Mesenchymal stem cell (in vitro differentiated cells and primary cell): ENCODE measurements at regions not wholly inside any gene's neighbourhood (a gene's known extent, or its start where the extent isn't known, plus 50 kb on each side); places are given as distances from the start of the nearest gene placed in this dataset.

Source experiments
- DNase-seq: peaks from one replicate; pipeline ENCODE4 v3.0.0-alpha.2; 2013
- H2AFZ ChIP-seq: one replicate; pipeline ENCODE4 v1.6.1; 2013; ENCODE audit warnings: low read depth, mild to moderate bottlenecking, control low read depth, inconsistent platforms, low read length, moderate library complexity
- H2AK5ac ChIP-seq: 2 replicates; pipeline ENCODE4 v1.6.1; 2013; ENCODE audit warnings: low read length, moderate library complexity, mild to moderate bottlenecking, inconsistent platforms; ENCODE audit not compliant: severe bottlenecking
- H2BK120ac ChIP-seq: one replicate; pipeline ENCODE4 v1.6.1; 2013; ENCODE audit warnings: low read depth, mild to moderate bottlenecking, inconsistent platforms, low read length, moderate library complexity
- H2BK12ac ChIP-seq, 2 experiments: one replicate each; pipeline ENCODE4 v1.6.1; 2013; ENCODE audit warnings: inconsistent platforms in 2 of 2, low read length in 2 of 2, mild to moderate bottlenecking in 2 of 2, moderate library complexity in 2 of 2, control low read depth in 1 of 2
- H2BK15ac ChIP-seq: one replicate; pipeline ENCODE4 v1.6.1; 2013; ENCODE audit warnings: mild to moderate bottlenecking, low read depth, inconsistent platforms; ENCODE audit not compliant: poor library complexity, severe bottlenecking
- H2BK5ac ChIP-seq: 2 replicates; pipeline ENCODE4 v1.6.1; 2013; ENCODE audit warnings: low read depth, mild to moderate bottlenecking, low read length, control low read depth, inconsistent platforms; ENCODE audit not compliant: poor library complexity, severe bottlenecking
- H3K14ac ChIP-seq, 2 experiments: one replicate each; pipeline ENCODE4 v1.6.1; 2013; ENCODE audit warnings: inconsistent platforms in 2 of 2, low read length in 2 of 2, control low read depth in 1 of 2, mild to moderate bottlenecking in 1 of 2, moderate library complexity in 1 of 2
- H3K18ac ChIP-seq, 2 experiments: one replicate each; pipeline ENCODE4 v1.6.1; 2013; ENCODE audit warnings: inconsistent platforms in 2 of 2, low read length in 2 of 2, control low read depth in 1 of 2, low read depth in 1 of 2, mild to moderate bottlenecking in 1 of 2
- H3K23ac ChIP-seq, 2 experiments: one replicate each; pipeline ENCODE4 v1.6.1; 2013; ENCODE audit warnings: inconsistent platforms in 2 of 2, low read length in 2 of 2, mild to moderate bottlenecking in 2 of 2, moderate library complexity in 2 of 2, control low read depth in 1 of 2
- H3K27ac ChIP-seq: 2 replicates; pipeline ENCODE4 v1.5.1; 2013; ENCODE audit warnings: mild to moderate bottlenecking, moderate library complexity, low read length, control low read depth, inconsistent platforms; ENCODE audit not compliant: poor library complexity, severe bottlenecking
- H3K27me3 ChIP-seq, 2 experiments: 2 replicates each; pipeline versions ENCODE4 v1.6.1 to v1.7.0; 2013; ENCODE audit warnings: low read length in 2 of 2, mild to moderate bottlenecking in 2 of 2, moderate library complexity in 2 of 2, control low read depth in 1 of 2, inconsistent platforms in 1 of 2; ENCODE audit not compliant: control insufficient read depth in 1 of 2, insufficient read depth in 1 of 2
- H3K36me3 ChIP-seq, 2 experiments: 2 replicates each; pipeline versions ENCODE4 v1.6.1 to v1.7.0; 2013; ENCODE audit warnings: low read length in 2 of 2, control low read depth in 1 of 2, inconsistent platforms in 1 of 2, low read depth in 1 of 2, mild to moderate bottlenecking in 1 of 2; ENCODE audit not compliant: insufficient read depth in 2 of 2, control insufficient read depth in 1 of 2
- H3K4ac ChIP-seq, 2 experiments: one replicate each; pipeline ENCODE4 v1.6.1; 2013; ENCODE audit warnings: inconsistent platforms in 2 of 2, low read length in 2 of 2, mild to moderate bottlenecking in 2 of 2, moderate library complexity in 2 of 2, control low read depth in 1 of 2, low read depth in 1 of 2
- H3K4me1 ChIP-seq: 2 replicates; pipeline ENCODE4 v1.6.1; 2013; ENCODE audit warnings: low read depth, low read length, control low read depth; ENCODE audit not compliant: control insufficient read depth, insufficient read depth
- H3K4me2 ChIP-seq: 2 replicates; pipeline ENCODE4 v1.6.1; 2013; ENCODE audit warnings: low read length, mild to moderate bottlenecking, inconsistent platforms; ENCODE audit not compliant: poor library complexity, severe bottlenecking
- H3K4me3 ChIP-seq, 2 experiments: 2 replicates each; pipeline versions ENCODE4 v1.5.1 to v1.7.0; 2013; ENCODE audit warnings: low read length in 2 of 2, mild to moderate bottlenecking in 2 of 2, control low read depth in 1 of 2, low read depth in 1 of 2; ENCODE audit not compliant: insufficient read depth in 1 of 2
- H3K79me1 ChIP-seq: replicated peaks from 2 replicates; pipeline ENCODE4 v1.6.1; 2013; ENCODE audit warnings: mild to moderate bottlenecking, control low read depth, low read length, inconsistent platforms; ENCODE audit not compliant: poor library complexity, severe bottlenecking
- H3K9ac ChIP-seq: 2 replicates; pipeline ENCODE4 v1.7.0; 2013; ENCODE audit warnings: mild to moderate bottlenecking, low read length, moderate library complexity
- H3K9me3 ChIP-seq: 2 replicates; pipeline ENCODE4 v1.7.0; 2013; ENCODE audit warnings: mild to moderate bottlenecking, low read length; ENCODE audit not compliant: control insufficient read depth
- H4K8ac ChIP-seq: one replicate; pipeline ENCODE4 v1.6.1; 2013; ENCODE audit warnings: inconsistent platforms, mild to moderate bottlenecking, low read length, moderate library complexity
- H4K91ac ChIP-seq: one replicate; pipeline ENCODE4 v1.6.1; 2013; ENCODE audit warnings: mild to moderate bottlenecking, low read length, inconsistent platforms
- WGBS: methylation state at CpG from one replicate; pipeline ENCODE4 v1.1.7; 2013; ENCODE audit warnings: mixed read lengths; 5-methylcytosine and 5-hydroxymethylcytosine counted together

DNA sequence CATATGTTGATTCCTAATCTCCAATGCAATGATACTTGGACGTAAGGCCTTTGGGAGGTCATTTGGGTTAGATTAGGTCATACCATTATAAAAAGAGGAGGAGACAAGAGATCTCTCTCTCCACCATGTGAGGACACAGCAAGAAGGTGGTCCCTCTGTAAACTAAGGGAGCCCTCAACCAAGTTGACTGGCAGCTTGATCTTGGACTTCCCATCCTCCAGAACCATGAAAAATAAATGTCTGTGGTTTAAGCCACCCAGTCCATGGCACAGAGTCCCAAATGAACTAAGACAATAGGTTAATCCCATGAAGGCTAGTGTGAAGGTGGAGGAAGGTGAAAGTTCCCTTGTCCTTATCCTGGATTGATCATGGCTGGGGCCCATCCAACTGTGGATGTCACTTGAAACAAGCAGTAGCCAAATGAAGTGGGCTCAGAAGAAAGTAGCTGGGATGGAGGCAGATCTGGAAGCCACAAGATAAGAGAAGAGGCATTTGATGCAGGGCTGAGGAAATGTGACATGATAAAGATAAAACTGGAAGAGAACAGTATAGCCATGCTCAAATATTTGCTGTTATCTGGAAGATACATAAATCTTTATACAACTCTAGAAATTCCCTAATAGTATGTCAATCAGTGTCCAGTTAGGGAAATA, 99.9 kb downstream of the BANF2 start:
- no peaks in the 10 kb centered on the region for H3K4me1 ChIP-seq
- H3K9me3 ChIP-seq: peaks cover 4% of the 10 kb centered on the region
- H3K14ac ChIP-seq: no peak overlapping the region
- H2AFZ ChIP-seq: no peak overlapping the region
- no peak overlapping the region for H3K23ac ChIP-seq
- no peak overlapping the region for H4K91ac ChIP-seq
- H3K27me3 ChIP-seq: no peaks in the 10 kb centered on the region
- no peak overlapping the region for H3K18ac ChIP-seq
- no peak overlapping the region for H3K4me2 ChIP-seq
- H2BK15ac ChIP-seq: no peak overlapping the region
- WGBS: 83% methylated on average over 1 of the region's 1 CpG
- no peak overlapping the region for H3K9ac ChIP-seq
- H2AK5ac ChIP-seq: no peak overlapping the region
- H2BK5ac ChIP-seq: no peak overlapping the region
- H2BK120ac ChIP-seq: no peak overlapping the region
- no peak overlapping the region for H2BK12ac ChIP-seq
- H4K8ac ChIP-seq: no peak overlapping the region
- no peak overlapping the region for H3K4ac ChIP-seq
- no peak overlapping the region for H3K27ac ChIP-seq
- H3K36me3 ChIP-seq: no peaks in the 10 kb centered on the region
- no peaks in the 10 kb centered on the region for H3K79me1 ChIP-seq
- no peak for DNase-seq
- H3K4me3 ChIP-seq: no peak overlapping the region

DNA sequence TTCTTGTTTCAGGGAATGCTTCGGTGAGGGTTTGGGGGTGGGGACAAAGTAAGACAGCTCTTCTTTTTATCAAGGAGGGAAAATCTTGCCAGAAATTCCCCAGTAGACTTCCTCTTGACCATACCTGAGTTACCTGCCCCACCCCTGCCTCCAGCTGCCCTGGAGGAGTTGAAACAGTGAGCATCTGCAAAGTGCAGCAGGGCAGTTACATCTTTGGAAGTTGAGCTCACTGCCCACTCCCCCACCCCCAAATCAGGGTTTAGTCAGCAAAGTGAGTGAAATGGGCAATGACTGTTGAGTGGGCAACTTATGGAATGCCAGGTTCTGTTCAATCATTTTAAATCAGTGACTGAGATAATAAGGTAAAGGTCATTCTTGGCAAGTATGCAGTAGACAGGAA, 98.8 kb downstream of the BANF2 start:
- H3K27ac ChIP-seq: no peak overlapping the region
- no peak for DNase-seq
- no peak overlapping the region for H3K23ac ChIP-seq
- no peak overlapping the region for H4K8ac ChIP-seq
- H2BK12ac ChIP-seq: no peak overlapping the region
- H2AK5ac ChIP-seq: no peak overlapping the region
- no peak overlapping the region for H2AFZ ChIP-seq
- no peaks in the 10 kb centered on the region for H3K79me1 ChIP-seq
- no peak overlapping the region for H3K4ac ChIP-seq
- no peak overlapping the region for H3K14ac ChIP-seq
- H3K4me1 ChIP-seq: no peaks in the 10 kb centered on the region
- H2BK5ac ChIP-seq: no peak overlapping the region
- peaks cover 4% of the 10 kb centered on the region for H3K9me3 ChIP-seq
- H3K36me3 ChIP-seq: no peaks in the 10 kb centered on the region
- no peaks in the 10 kb centered on the region for H3K27me3 ChIP-seq
- no peak overlapping the region for H3K18ac ChIP-seq
- H2BK15ac ChIP-seq: no peak overlapping the region
- no peak overlapping the region for H3K4me2 ChIP-seq
- no peak overlapping the region for H3K4me3 ChIP-seq
- H3K9ac ChIP-seq: no peak overlapping the region
- no CpG with 5 or more reads among the region's 1 CpG for WGBS
- H2BK120ac ChIP-seq: no peak overlapping the region
- H4K91ac ChIP-seq: no peak overlapping the region

DNA sequence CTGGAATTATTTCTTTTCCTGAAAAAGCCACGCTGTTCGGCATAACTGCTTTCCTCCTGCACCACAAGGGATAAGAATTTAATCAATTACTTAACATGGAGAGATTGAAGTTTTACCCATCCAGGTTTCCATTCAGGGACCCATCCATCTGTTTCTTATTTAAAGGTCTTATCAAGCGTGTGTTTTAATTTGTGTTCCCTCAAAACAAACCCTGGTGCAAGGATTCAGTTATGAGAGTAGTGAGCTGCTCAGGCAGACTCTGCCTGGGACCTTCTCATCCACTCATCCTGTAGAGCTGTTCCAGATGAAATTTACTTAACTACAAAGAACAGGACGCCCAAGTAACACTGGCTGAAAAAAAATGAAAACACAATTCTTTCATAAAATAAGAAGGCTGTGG, 97.8 kb downstream of the BANF2 start:
- Histone ChIP-seq H3K14ac (no peak overlapping the region), H2BK15ac (no peak overlapping the region), H2BK120ac (no peak overlapping the region), H3K4me2 (no peak overlapping the region), H3K23ac (no peak overlapping the region), H3K4me3 (no peak overlapping the region), H2BK5ac (no peak overlapping the region), H3K27ac (no peak overlapping the region), H2AFZ (no peak overlapping the region), H4K91ac (no peak overlapping the region), H2AK5ac (no peak overlapping the region), H3K79me1 (no peaks in the 10 kb centered on the region), H3K18ac (no peak overlapping the region), H3K4ac (no peak overlapping the region), H4K8ac (no peak overlapping the region), H3K9me3 (peaks cover 8% of the 10 kb centered on the region), H2BK12ac (no peak overlapping the region), H3K36me3 (no peaks in the 10 kb centered on the region), H3K27me3 (no peaks in the 10 kb centered on the region), H3K4me1 (no peaks in the 10 kb centered on the region), H3K9ac (no peak overlapping the region)
- WGBS: 87% methylated on average over 3 of the region's 4 CpGs
- DNase-seq: no peak

DNA sequence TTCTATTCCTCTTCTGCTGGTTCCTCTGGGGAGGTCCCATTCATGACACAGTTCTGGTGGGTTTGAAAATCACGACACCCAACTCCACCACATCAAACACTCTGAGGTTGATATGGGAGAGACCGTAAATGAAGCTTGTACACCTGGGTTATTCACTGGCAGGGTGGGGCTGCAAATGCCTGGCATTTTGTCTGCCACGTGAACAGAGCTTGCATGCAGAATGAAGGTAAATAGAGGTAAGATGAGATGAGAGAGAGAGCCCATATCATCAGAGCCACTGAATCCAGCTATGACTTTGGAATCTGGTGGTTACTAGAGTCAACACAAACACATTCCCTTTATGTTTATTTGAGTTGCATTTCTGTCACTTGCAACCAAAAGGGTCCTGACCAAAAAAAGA, 97.4 kb downstream of the BANF2 start:
- Histone ChIP-seq H2BK12ac (no peak overlapping the region), H3K27ac (no peak overlapping the region), H3K4me2 (no peak overlapping the region), H3K18ac (no peak overlapping the region), H3K4ac (no peak overlapping the region), H2BK5ac (no peak overlapping the region), H2AK5ac (no peak overlapping the region), H4K91ac (no peak overlapping the region), H3K4me1 (no peaks in the 10 kb centered on the region), H3K23ac (no peak overlapping the region), H3K27me3 (peaks cover 0 to 1% of the 10 kb centered on the region in 2 experiments), H3K4me3 (no peak overlapping the region), H3K9ac (no peak overlapping the region), H3K36me3 (no peaks in the 10 kb centered on the region), H3K79me1 (no peaks in the 10 kb centered on the region), H2BK15ac (no peak overlapping the region), H3K14ac (no peak overlapping the region), H2BK120ac (no peak overlapping the region), H4K8ac (no peak overlapping the region), H3K9me3 (peaks cover 8% of the 10 kb centered on the region), H2AFZ (no peak overlapping the region)
- WGBS: 89% methylated on average over 2 of the region's 3 CpGs
- DNase-seq: no peak
